22Rv1 (cell line): ENCODE measurements at regions not wholly inside any gene's neighbourhood (a gene's known extent, or its start where the extent isn't known, plus 50 kb on each side); places are given as distances from the start of the nearest gene placed in this dataset.

Source experiments
- H3K27ac ChIP-seq: fragments of 450-650 bp; 2 replicates; pipeline ENCODE4 v1.5.1; 2017
- ZFX ChIP-seq: fragments of 450-650 bp; IDR thresholded peaks from 2 replicates; pipeline ENCODE4 v1.6.1; 2017; ENCODE audit warnings: antibody characterized with exemption, borderline replicate concordance
- TF ChIP-seq, protein P1 (sequence below): fragments of 450-650 bp; IDR thresholded peaks from 2 replicates; pipeline ENCODE4 v1.5.1; 2017; ENCODE audit warnings: mild to moderate bottlenecking

DNA sequence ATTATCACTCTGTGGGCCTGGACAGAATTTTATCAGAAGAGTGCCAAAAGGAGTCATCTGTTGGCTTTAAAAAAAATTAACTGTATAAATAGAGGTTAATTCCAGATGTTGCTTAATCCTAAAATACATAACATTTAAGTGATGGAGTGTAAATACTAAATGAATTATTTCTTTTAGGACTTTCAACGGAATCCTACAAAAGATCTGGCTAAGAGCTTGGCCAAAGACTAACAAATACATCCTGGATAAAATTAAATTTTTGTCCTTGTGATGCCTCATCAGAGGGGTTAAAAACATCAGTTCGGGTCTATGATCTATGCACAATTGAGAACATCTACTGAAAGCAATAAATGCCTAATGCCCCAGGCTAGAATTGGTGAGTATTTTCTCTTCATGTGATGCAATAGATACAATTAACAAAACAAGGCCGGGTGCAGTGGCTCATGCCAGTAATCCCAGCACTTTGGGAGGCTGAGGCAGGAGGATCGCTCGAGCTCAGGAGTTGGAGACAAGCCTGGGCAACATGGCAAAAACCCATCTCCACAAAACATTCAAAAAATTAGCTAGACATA, 49.8 kb upstream of the RAP1B start:
- H3K27ac ChIP-seq = no peak overlapping the region
- TF ChIP-seq, protein P1, sequence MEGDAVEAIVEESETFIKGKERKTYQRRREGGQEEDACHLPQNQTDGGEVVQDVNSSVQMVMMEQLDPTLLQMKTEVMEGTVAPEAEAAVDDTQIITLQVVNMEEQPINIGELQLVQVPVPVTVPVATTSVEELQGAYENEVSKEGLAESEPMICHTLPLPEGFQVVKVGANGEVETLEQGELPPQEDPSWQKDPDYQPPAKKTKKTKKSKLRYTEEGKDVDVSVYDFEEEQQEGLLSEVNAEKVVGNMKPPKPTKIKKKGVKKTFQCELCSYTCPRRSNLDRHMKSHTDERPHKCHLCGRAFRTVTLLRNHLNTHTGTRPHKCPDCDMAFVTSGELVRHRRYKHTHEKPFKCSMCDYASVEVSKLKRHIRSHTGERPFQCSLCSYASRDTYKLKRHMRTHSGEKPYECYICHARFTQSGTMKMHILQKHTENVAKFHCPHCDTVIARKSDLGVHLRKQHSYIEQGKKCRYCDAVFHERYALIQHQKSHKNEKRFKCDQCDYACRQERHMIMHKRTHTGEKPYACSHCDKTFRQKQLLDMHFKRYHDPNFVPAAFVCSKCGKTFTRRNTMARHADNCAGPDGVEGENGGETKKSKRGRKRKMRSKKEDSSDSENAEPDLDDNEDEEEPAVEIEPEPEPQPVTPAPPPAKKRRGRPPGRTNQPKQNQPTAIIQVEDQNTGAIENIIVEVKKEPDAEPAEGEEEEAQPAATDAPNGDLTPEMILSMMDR = no peak
- no peak for TF ChIP-seq ZFX
